BJ (cell line): ENCODE measurements at regions not wholly inside any gene's neighbourhood (a gene's known extent, or its start where the extent isn't known, plus 50 kb on each side); places are given as distances from the start of the nearest gene placed in this dataset.

Source experiments
- CTCF ChIA-PET: fragments of 350-600 bp; formaldehyde crosslinking; extraction: SDS; loops from one replicate; lab custom pipeline; 2021; ENCODE audit warnings: antibody characterized with exemption, inconsistent platforms; lab: Yijun Ruan, JAX
- POLR2A ChIA-PET: fragments of 300-600 bp; sonication (Branson Sonifier 250); formaldehyde crosslinking; extraction: SDS; loops from one replicate; lab custom pipeline; 2021; ENCODE audit warnings: antibody characterized with exemption; lab: Charles Lee
- DNase-seq: peaks from one replicate; pipeline ENCODE4 v3.0.0-alpha.2; 2011; ENCODE audit warnings: low read depth
- H3K27me3 ChIP-seq: 2 replicates; pipeline ENCODE4 v1.6.0; 2011; ENCODE audit warnings: low read length; ENCODE audit not compliant: control insufficient read depth, insufficient read depth
- H3K36me3 ChIP-seq: 2 replicates; pipeline ENCODE4 v1.5.1; 2011; ENCODE audit warnings: low read length; ENCODE audit not compliant: control insufficient read depth, insufficient read depth
- H3K4me3 ChIP-seq: 2 replicates; pipeline ENCODE4 v1.5.1; 2011; ENCODE audit warnings: low read depth, mild to moderate bottlenecking, control low read depth, low read length
- TF ChIP-seq, protein P1 (sequence below): IDR thresholded peaks from 2 replicates; pipeline ENCODE4 v1.5.1; 2011; ENCODE audit warnings: low read depth, mild to moderate bottlenecking, control low read depth, inconsistent platforms, low read length, moderate library complexity; ENCODE audit not compliant: insufficient read depth

- TF ChIP-seq, protein P1, sequence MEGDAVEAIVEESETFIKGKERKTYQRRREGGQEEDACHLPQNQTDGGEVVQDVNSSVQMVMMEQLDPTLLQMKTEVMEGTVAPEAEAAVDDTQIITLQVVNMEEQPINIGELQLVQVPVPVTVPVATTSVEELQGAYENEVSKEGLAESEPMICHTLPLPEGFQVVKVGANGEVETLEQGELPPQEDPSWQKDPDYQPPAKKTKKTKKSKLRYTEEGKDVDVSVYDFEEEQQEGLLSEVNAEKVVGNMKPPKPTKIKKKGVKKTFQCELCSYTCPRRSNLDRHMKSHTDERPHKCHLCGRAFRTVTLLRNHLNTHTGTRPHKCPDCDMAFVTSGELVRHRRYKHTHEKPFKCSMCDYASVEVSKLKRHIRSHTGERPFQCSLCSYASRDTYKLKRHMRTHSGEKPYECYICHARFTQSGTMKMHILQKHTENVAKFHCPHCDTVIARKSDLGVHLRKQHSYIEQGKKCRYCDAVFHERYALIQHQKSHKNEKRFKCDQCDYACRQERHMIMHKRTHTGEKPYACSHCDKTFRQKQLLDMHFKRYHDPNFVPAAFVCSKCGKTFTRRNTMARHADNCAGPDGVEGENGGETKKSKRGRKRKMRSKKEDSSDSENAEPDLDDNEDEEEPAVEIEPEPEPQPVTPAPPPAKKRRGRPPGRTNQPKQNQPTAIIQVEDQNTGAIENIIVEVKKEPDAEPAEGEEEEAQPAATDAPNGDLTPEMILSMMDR: no peak
- DNase-seq: no peak
- ChIA-PET CTCF (no interaction called here), POLR2A (no interaction called here)
- Histone ChIP-seq H3K4me3 (no peak overlapping the region), H3K27me3 (no peaks in the 10 kb centered on the region), H3K36me3 (no peaks in the 10 kb centered on the region)
Measured at GRCh38 chr2:104404526-104404925, 449.4 kb upstream of the POU3F3 start.

DNA sequence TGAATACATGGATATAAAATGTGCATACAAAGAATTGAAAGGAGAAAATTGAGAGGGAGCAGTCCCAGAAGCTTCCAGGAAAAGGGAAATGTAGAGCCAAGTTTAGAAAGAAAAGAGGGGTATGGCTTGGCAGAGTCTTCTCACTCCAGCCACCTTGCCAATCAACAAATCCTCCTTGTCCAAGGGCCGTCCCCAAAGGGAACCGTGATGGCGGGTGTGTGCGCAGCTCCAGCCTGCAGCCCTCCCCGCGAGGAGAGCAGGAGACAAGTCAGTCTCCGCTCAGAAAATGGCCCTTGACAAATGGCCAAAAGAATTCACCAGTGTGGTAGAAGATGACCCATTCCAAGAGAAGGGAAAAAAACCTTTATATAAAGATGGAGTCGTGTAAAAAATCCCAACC, 448.3 kb upstream of the POU3F3 start:
- ChIA-PET POLR2A (no interaction called here), CTCF (no interaction called here)
- DNase-seq: no peak
- Histone ChIP-seq H3K36me3 (no peaks in the 10 kb centered on the region), H3K27me3 (no peaks in the 10 kb centered on the region), H3K4me3 (no peak overlapping the region)
- TF ChIP-seq, protein P1: no peak

DNA sequence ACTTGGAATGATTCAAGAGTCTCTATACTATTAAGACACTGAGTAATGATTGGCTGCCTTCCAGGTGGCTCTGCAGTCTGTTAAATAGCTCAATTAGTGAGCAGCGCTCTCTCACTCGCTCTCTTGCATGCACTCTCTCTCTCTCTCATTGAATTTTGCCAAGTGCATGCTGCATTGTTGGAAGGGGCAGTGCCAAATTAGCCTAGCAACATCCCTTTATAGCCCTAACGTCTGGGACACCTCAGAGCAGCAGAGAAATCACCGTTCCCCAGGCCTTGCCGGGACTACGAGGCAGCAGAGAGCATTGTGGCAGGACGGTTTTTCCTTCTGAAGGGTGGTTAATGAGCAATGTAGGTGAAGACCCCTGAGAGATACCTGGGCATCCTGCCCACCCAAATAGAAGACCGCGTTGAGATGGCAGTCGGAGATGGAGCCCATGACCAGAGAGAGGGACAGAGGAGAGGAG, 447.6 kb upstream of the POU3F3 start:
- TF ChIP-seq, protein P1: no peak
- H3K27me3 ChIP-seq: no peaks in the 10 kb centered on the region
- H3K4me3 ChIP-seq: no peak overlapping the region
- ChIA-PET CTCF (no interaction called here), POLR2A (no interaction called here)
- no peak for DNase-seq
- no peaks in the 10 kb centered on the region for H3K36me3 ChIP-seq

GRCh38 chr2:104407641-104408040, 446.3 kb upstream of the POU3F3 start:
- DNase-seq: no peak
- CTCF ChIA-PET: no interaction called here
- no peaks in the 10 kb centered on the region for H3K27me3 ChIP-seq
- no peak overlapping the region for H3K4me3 ChIP-seq
- POLR2A ChIA-PET: no interaction called here
- TF ChIP-seq, protein P1: no peak
- no peaks in the 10 kb centered on the region for H3K36me3 ChIP-seq

DNA sequence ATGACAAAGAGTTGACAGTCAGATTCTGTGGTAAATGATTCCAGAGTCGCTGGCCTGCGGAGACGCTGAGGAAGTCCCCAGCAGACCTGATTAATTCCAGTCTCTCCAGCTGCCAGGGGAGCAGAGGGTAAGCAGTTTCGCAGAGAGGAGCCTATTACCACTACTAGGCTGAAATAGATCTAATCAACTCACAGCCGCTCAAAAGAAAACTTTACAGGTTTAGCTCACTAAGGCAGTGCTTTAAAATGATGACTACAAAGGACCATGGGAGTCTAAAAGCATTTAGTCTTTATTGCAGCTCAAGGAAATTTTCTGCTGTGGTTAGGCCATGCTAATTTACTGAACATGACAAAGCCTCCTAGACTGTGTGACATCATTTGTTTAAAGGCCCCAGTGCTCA, 445.6 kb upstream of the POU3F3 start:
- no peak for DNase-seq
- Histone ChIP-seq H3K36me3 (no peaks in the 10 kb centered on the region), H3K27me3 (no peaks in the 10 kb centered on the region), H3K4me3 (no peak overlapping the region)
- TF ChIP-seq, protein P1: no peak
- ChIA-PET CTCF (no interaction called here), POLR2A (no interaction called here)
